CD4-positive, alpha-beta T cell treated with Interleukin-1 beta for 1 hour (primary cell): ENCODE measurements at regions not wholly inside any gene's neighbourhood (a gene's known extent, or its start where the extent isn't known, plus 50 kb on each side); places are given as distances from the start of the nearest gene placed in this dataset.
A peak's percentile ranks its signal among the peaks of the same experiment; 100 is the strongest.

Experiments
- DNase-seq, 2 donors: peaks; one replicate each; pipeline ENCODE4 v3.0.0-alpha.2; 2020 to 2022

DNA sequence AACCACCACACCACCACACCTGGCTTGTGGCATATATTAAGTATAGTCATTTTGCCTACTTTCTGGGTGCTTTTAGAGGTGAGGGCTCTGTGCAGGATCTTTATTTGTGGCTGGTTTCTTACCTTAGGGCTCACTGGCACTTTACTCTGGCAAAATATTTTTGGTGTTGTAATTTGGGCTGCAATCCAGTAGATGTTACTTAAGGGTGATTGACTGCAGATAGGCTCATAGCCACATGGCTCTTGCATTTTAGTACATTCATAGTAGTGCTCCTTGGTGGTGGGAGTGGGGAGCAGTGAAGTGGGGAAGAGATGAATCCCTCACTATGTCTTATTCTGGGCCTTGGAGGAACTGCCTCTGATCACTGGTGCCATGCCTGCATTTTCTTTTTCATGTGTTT lies 376.1 kb upstream of the GRIN3A start:
- DNase-seq = no peak

DNA sequence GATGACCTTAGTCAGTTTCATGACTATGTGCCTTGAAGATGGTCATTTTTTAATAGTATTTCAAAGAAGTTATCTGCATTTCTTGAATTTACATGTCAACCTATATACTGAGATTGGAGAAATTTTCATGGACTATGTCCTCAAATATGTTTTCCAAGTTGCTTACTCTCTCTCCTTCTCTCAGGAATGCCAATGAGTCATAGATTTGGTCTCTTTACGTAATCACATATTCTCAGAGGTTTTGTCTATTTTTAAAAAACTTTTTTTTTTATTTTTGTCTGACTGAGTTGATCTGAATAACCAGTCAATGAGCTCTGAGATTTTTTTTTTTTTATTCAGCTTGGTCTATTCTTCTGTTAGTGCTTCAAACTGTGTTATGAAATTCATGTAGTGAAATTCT lies 374.7 kb upstream of the GRIN3A start:
- no peak for DNase-seq

DNA sequence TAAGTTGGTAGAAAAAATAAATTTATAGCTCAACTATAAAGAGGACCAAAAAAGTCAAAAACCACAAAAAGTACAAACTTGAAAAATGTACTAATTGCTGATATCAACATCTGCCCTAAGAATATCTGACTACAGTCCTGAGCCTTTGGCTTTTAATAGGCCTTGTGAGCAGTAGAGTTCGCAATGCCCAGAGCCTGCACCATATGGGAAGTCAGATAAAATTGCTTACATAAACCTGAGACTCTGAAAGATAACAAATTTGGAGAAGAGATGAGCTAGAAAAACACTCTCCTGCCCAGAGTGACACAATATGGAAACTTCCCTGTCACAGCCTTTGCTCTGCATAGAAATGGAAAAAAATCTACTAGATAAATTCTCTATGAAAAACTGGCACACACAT lies 368.0 kb upstream of the GRIN3A start:
- DNase-seq = no peak

DNA sequence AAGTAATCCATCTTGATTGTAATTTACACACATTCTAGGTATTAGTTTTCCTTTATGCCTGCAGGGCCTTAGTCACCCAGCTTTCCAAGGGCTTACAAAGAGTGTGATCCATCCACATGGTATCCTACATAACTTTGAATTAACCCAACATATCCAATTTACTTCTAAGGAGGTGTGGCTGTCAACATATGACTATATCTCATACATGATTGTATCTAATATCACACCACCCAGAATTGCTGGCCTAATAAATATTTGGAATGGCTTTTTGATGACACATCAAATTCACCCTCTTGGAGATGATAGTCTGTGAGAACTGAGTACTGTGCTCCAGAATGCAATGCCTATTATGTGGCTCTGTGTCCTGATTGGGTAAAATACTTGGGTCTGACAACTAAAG lies 363.3 kb upstream of the GRIN3A start:
- no peak for DNase-seq

DNA sequence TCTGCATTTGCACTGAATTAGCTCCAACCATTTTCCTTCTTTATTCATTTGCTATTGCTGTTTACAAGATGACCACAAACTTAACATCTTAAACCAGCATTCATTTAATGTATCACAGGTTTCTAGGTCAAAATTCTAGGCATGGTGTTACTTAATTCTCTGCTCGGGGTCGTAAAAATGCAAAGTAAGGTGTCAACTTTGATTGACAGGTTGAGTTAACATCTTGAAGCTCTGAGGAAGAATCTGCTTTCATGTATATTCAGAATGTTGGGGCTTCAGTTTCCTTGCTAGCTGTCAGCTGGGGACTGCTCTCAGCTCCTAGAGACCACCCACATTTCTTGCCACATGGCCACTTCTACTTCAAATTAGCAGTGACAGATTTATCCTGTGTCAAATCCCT lies 348.7 kb upstream of the GRIN3A start:
- no peak for DNase-seq

DNA sequence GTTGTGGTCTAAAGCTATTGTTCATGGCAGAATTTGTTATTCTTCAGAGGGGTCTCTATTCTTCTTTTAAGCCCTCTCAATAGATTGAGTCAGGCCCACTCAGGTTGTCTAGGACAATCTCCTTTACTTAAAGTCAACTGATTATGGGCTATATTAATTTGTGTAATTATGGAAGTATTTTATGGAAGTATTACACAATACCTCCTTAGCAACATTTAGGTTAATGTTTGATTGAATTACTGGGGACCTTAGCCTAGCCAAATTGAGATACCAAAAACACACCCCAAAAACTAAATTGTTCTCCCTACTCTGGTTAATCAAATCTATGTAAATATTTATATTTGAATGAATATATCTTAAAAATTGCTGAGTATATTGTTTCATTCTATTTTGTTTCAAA lies 347.1 kb upstream of the GRIN3A start:
- DNase-seq = no peak

DNA sequence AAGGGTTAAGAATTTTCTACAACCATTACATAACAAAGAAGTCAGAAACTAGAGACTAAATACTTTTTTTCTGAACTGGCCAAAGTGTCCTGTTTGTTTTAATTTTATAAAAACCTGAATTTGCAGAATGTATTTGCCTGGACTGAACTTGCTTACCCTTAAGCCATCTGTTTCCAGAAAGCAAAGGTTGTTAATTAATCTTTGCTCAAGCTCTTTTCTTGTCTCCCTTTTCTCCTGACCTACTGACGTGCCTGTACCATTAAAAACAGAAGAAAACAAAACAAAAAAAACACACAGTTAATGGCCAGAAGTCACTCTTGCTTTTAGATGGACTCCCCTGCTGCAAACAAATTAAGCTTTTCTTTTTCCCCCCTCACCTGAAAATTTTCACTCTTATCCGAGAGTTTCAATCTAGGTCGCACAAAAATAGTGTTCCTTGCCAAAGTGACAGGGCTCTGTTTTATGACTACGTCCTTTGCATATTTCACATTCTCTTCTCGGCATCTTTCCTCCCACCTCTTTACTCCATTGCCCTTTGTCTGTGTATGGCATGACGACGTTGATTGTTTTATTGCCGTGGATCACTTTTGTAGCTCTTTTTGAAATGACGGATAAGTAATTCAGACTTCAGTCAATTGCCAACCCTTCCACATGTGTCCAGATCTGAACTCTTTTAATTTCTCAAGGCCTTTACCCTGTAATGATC lies 333.8 kb upstream of the GRIN3A start:
- DNase-seq = no peak

DNA sequence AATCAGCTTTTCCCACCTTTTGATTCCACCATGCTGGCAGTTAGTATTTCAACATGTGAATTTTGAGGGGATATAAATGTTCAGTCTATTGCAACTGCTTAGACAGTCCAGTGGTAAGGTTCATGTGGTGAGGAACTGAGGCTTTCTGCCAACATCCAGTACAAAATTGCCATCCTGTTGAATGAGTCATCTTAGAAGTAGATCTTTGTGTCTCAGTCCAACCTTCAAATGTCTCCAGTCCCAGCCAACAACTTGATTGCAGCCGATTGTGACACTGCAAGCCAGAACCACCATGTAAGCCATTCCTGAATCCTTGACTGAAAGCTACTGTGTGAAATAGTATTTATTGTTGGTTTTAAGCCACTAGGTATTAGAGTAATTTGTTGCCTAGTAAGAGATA lies 331.5 kb upstream of the GRIN3A start:
- DNase-seq = no peak

DNA sequence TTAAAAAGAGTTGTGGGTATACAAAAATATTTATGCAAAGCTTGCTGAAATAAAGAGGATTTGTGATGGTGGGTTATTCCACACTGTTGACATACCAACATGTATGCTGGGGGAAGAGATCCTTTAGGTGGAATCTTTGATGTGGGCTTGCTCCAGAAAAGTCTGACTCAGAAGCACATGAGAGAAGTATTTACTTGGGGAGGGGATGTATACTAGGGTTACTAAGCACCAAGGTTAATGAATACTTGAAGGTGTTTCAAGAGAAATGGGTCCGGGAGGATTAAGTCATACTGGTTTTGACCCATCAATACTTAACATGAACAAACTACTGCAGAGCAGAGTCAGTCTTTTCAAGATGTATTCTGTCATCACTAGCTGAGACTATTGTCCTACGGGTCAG lies 316.4 kb upstream of the GRIN3A start:
- no peak for DNase-seq

DNA sequence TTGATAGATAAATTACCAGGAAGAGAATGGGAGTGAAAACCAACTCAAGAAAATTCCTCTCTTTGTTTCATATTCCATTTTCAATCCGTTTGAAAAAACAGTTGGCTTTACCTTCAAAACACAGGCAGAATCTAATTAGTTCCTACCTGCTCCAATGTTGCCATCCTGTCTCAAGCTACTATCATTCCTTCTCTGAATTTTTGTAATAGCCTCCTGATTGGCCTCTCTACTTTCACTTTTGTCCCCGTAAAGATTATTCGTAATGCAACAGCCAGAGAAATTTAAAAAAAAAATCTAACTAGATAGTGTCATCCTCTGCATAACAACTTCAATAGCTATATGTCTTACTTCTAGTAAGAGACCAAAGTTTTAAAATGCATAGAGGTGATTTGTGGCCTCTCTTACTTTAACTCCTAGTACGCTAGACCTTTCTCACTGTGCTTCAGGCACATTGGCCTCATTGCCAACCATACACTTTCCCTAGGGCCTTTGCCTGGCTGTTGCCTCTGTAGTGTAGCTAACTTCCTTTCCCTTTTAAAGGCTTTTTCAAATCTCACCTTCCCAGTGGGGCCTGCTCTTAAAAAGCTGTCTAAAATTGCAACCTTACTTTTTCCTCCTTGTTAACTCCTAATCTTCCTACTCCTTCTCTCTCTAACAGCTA lies 311.3 kb upstream of the GRIN3A start:
- no peak for DNase-seq

DNA sequence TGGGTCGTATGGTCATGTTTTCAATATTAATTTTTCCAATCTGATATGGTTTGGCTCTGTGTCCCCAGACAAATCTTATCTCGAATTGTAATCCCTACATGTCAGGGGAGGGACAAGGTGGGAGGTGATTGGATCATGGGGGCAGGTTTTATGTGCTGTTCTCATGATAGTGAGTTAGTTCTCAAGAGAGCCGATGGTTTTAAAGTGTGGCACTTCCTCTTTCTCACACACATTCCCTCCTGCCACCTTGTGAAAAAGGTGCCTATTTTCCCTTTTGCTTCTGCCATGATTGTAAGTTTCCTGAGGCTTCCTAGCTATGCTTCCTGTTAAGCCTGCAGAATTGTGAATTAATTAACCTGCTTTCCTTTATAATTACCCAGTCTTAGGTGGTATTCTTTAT lies 309.1 kb upstream of the GRIN3A start:
- DNase-seq = no peak

DNA sequence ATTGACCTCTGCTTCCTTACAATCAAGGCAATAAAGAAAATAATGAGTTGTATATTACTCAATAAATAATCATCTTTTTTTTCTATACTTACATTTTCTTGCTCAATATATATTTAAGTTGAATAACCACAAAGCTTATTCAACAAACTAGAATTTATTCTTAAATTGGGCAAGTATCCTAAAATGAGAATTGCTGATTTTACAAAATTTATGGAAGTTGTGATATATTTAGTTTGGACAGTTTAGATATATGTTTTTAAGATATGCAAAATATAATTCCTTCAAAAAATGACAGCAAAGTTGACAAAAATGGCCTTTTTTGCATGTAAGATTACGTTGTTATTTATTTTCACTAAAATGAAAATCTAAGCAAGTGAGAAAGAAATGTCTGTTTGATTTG lies 305.7 kb upstream of the GRIN3A start:
- no peak for DNase-seq

DNA sequence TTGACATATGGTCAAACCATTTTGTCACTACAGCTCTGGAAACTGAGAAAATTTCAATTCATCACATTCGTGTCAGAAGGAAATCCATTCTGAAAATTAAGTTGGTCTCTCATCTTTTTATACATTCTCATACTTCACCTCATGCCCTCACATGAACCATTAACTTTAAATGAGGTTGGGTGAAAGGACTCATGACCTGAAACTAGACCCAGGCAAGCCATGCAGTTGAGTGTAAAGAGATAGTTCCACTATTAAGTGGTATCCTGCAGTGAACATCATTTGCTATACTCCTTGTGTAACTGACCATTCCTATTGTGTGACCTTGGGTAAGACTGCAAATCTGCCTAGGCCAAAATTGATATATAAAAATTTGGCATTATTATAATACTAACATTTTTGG lies 299.6 kb upstream of the GRIN3A start:
- DNase-seq = no peak

DNA sequence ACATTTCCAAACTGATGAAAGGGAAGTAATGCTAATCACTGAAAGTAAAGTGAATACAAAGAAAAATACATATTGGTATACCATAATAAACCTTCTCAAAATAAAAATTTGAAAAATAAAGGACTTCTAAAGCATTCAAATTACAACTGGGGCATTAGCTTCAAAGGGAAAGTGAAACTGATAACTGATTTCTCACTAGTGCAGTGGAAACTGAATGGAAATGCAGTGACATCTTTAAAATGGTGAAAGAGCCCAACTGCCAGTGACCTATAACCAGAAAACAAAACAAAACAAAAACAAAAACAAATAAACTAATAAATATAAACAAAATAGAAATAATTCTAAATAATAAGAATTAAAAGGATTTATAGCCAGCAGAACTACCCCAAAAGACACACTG lies 297.5 kb upstream of the GRIN3A start:
- DNase-seq = no peak

DNA sequence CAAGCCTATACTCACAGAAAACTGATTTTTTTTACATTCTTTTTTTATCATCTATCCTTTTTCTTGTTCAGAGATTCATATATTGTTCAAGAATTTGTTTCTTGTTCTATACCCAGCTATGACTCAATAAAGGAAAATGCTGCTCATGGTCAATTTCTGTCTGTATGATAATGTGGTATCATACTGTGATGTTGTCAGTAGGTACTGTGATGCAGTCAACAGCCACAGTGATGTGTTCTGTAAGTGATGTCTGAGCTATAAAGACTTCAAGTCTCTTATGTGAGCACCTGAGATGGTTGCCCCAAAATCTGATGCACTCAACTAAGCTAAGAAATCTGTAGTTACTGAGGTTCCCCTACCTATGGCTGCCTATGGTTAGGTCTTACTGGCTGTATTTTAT lies 294.2 kb upstream of the GRIN3A start:
- DNase-seq = no peak

DNA sequence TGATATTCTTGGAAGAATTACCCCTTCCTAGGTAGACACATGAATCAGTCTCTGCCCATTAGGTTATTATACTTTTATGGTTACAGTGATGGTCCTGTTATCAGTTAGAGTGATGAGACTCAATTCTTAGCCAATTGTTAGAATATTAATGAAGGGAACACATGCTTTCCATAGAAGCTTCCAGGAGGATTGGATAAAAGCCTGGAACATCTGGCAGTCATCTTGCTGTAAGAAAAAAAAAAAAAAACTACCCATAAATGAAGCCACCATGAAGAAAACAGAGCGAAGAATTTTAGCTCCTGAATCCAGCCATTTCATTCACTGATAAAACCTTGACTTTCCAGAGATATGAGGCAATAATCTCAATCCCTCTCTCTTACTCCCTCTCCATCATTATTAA lies 262.5 kb upstream of the GRIN3A start:
- DNase-seq = no peak

DNA sequence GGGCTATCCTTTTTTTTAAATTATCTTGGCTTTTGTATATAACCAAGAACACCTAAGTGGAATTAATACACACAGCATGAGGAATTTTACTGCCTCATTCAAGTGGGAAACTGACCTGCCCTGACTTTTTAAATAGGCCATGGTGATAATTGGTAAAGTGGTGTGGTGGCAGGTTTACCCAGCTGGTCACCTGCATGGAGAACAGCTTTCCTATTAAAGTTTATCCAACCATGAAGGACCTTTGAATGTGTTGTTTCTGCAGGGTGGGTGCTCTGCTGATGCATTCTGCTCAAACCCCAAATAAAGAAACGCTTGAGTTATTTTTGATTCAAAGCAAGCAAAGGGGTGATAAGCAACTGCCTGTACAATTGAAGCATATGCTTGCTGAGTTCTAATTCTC lies 261.0 kb upstream of the GRIN3A start:
- DNase-seq = no peak

DNA sequence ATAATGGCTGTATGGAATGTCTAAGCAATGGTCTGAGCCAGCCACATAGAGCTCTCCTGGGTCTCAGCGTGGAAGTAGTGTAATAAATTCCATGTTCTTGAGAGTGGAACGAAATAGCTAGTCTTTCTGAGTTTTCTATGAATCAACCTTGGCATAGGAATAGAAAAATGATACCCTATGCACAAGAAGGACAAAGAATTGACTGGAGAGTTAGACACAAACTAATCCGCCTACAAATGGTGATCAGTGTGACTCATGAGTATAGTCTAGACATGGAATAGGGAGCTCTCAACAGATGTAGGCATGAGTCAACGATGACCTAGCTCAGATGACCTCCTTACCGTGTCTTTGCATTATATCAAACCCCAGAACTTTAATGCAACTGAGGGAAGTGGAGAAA lies 256.8 kb upstream of the GRIN3A start:
- DNase-seq = no peak

DNA sequence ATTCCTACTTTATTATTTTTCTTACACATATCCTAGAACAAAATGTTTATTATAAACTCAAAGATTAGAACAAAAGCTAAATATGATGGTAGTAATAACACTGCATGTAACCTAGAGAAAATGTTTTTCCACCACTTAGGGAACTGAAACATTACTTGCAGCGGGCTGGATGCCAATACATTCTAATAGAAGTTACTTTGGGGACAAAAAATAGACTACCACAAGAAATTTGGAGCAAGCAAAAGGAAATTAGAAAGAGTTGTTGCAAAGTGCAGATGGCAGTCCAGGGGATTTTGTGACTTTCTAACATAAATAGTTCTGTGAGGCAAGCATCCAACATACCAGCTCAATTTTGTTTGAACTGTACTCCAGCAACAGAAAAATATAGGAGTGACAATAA lies 255.3 kb upstream of the GRIN3A start:
- DNase-seq = no peak

DNA sequence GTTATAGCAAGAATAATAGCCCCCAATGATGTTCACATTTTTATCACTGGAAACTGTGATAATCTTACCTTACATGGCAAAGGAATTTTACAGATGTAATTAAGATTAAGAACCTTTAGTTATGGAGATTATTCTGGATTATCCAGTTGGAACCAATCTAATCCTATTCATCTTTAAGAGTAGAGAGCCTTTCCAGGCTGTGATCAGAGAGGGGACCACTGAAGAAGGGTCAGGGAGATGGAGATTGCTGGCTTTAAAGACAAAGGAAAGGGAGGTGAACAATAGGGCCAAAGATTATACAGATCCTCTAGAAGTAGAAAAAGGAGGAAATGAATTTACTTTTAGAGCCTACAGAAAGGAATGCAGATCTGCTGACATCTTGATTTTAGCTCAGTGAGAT lies 253.5 kb upstream of the GRIN3A start:
- DNase-seq = no peak

DNA sequence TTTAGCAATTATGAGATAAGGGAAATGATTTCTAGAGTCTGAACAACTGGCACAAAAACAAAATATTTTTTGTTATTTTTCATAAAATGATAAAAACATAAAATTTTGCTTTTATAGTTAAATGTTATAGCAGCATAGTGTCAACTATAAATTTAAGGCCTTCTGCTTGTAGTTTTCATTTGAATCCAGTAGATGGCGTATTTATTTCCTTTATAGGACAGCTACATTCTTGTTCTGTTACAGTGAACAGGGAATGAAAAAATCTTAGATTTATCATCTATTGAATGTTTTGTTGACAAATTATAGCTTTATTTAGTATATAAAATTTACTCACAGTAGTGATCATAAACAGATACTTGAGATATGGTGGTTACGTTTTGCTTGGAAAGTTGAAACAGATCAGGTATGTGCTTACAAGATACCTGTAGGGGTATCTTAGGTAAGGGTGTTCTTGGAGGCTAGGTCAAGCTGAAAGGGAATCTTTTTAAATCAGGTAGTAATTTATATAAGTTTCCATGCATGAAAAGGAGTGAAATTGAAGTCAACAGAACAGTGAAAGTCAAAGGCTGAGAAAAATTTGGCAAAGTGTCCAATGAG lies 239.3 kb upstream of the GRIN3A start:
- DNase-seq = peak in 1 of 2 donors; percentile 18

DNA sequence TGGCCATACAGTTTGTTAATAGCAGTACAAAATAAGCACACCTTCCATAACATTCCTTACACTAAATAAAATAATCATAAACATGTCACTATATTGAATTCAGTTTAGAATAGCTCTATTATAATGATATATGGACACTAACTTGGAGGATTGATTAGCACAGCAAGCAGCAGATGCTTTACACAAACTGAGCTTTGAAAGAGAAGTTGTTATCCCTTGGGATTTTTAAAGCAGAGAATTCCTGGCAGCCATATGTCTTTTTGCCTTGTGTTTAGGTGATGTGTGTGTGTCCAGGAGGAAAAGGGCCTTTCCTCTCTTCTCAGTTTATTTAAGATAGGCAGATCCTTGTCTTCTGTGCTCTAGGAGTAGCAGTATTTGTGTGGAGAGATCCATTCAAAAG lies 232.2 kb upstream of the GRIN3A start:
- no peak for DNase-seq

DNA sequence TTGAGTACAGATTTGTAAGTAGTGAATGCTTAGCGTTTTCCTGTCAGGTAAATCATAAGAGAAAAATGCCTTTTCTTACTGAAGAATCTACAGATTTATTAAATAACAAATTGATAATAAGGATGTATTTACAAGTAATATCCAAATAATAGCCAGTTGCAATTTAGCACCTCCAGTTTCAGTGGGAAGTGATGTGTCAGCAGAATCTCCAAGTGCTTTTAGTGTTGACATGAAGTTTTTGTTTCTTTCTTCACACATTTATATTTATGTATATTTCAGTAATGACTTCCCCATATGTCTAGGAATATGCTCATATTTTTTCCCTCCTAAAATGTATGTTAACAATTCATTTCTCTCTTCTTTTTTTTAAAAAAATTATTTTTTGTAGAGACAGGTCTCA lies 229.9 kb upstream of the GRIN3A start:
- no peak for DNase-seq

DNA sequence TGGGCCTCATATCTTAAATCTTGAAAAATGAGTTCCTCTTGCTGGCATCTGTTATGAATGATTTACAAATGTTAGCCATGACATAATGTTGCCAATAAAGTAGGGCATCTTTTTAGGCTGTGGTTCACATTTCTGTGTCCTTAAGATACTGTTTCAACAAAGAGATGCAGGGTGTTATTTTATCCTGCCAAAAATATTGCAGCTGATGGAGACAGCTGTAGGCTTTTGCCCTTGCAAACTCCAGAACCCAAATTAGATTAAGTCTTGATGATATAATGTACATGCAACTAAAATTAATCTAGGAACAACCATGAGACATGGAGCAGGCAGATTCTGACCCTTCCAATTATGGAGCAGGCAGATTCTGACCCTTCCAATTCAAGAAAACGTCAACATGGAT lies 228.2 kb upstream of the GRIN3A start:
- DNase-seq = no peak

DNA sequence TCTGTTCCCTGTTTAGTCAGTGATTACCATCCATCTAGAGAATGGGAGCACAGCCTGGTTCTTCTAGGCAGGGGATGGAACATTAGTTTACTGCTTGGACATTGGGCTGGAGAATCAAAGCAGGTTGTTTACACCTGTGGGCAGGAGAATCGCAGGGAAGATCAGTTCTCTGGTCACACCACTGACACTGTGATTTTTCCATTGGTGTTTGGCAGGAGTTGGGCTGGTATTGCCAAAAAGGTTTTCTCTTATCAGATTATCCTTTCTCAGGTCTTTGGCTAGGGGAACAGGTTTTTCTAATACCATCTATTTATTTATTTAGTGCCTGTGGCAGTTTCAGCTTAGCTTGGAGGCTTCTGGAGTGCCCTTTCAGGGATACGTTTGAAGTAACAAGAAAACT lies 219.3 kb upstream of the GRIN3A start:
- no peak for DNase-seq
